OCI-LY1 (cell line): ENCODE measurements at regions not wholly inside any gene's neighbourhood (a gene's known extent, or its start where the extent isn't known, plus 50 kb on each side); places are given as distances from the start of the nearest gene placed in this dataset.

Source experiments
- H2AFZ ChIP-seq: fragments of 200-600 bp; sonication (generic), shearing (Covaris generic); 2 replicates; pipeline ENCODE4 v1.6.0; 2014; ENCODE audit warnings: antibody characterized with exemption, mild to moderate bottlenecking, low read length
- H3F3A ChIP-seq: fragments of 200-600 bp; sonication (generic), shearing (Covaris generic); 2 replicates; pipeline ENCODE4 v1.6.0; 2014; ENCODE audit warnings: mild to moderate bottlenecking, antibody characterized with exemption, low read length, moderate library complexity; ENCODE audit not compliant: insufficient read depth
- H3K27ac ChIP-seq: fragments of 200-600 bp; sonication (generic); 2 replicates; pipeline ENCODE4 v1.5.1; 2014; ENCODE audit warnings: low read length, mixed run types, mild to moderate bottlenecking, low read depth; ENCODE audit not compliant: poor library complexity, severe bottlenecking
- H3K27me3 ChIP-seq: fragments of 200-600 bp; sonication (generic); 2 replicates; pipeline ENCODE4 v1.6.0; 2014; ENCODE audit warnings: antibody characterized with exemption, mild to moderate bottlenecking, low read length, moderate library complexity; ENCODE audit not compliant: insufficient read depth
- H3K36me3 ChIP-seq: fragments of 200-600 bp; sonication (generic); 2 replicates; pipeline ENCODE4 v1.6.1; 2014; ENCODE audit warnings: mild to moderate bottlenecking, antibody characterized with exemption, low read length, moderate library complexity, mixed read lengths; ENCODE audit not compliant: insufficient read depth
- H3K4me1 ChIP-seq: fragments of 200-600 bp; sonication (generic); 2 replicates; pipeline ENCODE4 v1.5.1; 2014; ENCODE audit warnings: mild to moderate bottlenecking, low read length, moderate library complexity; ENCODE audit not compliant: insufficient read depth, severe bottlenecking
- H3K4me2 ChIP-seq: fragments of 200-600 bp; sonication (generic), shearing (Covaris generic); 2 replicates; pipeline ENCODE4 v1.6.1; 2014; ENCODE audit warnings: low read length
- H3K4me3 ChIP-seq: fragments of 200-600 bp; sonication (generic); 2 replicates; pipeline ENCODE4 v1.5.1; 2014; ENCODE audit warnings: low read length, low read depth, mild to moderate bottlenecking, mixed read lengths; ENCODE audit not compliant: poor library complexity, severe bottlenecking
- H3K79me2 ChIP-seq: fragments of 200-600 bp; shearing (Covaris generic); 2 replicates; pipeline ENCODE4 v1.6.1; 2016; ENCODE audit warnings: mixed run types, low read length, mixed read lengths; ENCODE audit not compliant: insufficient read depth
- H3K9ac ChIP-seq: fragments of 200-600 bp; sonication (generic), shearing (Covaris generic); 2 replicates; pipeline ENCODE4 v1.6.1; 2014; ENCODE audit warnings: mild to moderate bottlenecking, low read length, mixed read lengths
- H3K9me2 ChIP-seq: fragments of 200-600 bp; sonication (generic), shearing (Covaris generic); 2 replicates; pipeline ENCODE4 v1.6.1; 2014; ENCODE audit warnings: low read depth, mild to moderate bottlenecking, low read length, mixed read lengths
- H3K9me3 ChIP-seq: fragments of 200-600 bp; shearing (Covaris generic); 2 replicates; pipeline ENCODE4 v1.6.1; 2014; ENCODE audit warnings: low read length, mixed read lengths
- H4K20me1 ChIP-seq: fragments of 200-600 bp; sonication (generic), shearing (Covaris generic); 2 replicates; pipeline ENCODE4 v1.6.0; 2016; ENCODE audit warnings: mild to moderate bottlenecking, low read length; ENCODE audit not compliant: insufficient read depth
- EZH2 ChIP-seq: fragments of 200-600 bp; sonication (generic), shearing (Covaris generic); IDR thresholded peaks from 2 replicates; pipeline ENCODE4 v1.8.0; 2017; ENCODE audit warnings: borderline replicate concordance, mixed run types, mild to moderate bottlenecking, antibody characterized with exemption, low read length, moderate library complexity, mixed read lengths
- TF ChIP-seq, protein P1 (sequence below): fragments of 200-600 bp; sonication (generic), shearing (Covaris generic); IDR thresholded peaks from 2 replicates; pipeline ENCODE4 v1.5.1; 2017; ENCODE audit warnings: mild to moderate bottlenecking, antibody characterized with exemption, low read length, moderate library complexity, mixed read lengths

DNA sequence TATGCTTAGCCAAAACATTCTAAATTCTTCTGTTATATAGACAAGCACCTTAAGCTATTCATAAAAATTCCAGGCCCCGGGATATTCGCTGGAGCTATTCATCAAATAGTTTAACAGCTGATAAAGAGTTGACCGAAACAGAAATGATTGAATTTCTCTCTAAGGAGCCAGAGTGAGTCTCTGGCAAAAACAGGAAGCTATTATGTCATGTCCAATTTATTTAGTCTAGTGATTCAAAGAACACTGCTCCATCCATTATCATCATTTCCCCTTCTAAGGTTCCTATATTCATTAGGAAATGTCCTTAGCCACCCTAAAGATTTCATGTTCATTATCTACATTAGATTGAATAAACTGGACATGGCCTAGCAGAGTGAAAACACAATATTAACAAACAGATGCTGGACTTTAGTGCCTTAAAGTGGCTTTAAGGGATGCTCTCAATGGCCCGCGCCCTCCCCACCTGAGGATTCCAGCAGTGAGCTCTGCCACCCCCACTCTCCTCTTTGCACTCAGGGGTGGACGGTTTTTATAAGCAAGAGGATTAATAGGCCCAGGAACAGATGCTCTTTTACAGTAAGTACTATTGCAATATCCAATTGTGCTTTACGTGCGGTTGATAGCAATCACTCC is 122.1 kb upstream of the RGS1 start:
- Histone ChIP-seq H3K4me3 (no peak overlapping the region), H3K36me3 (no peaks in the 10 kb centered on the region), H4K20me1 (no peaks in the 10 kb centered on the region), H3K9me2 (no peaks in the 10 kb centered on the region), H3K4me2 (no peak overlapping the region), H3F3A (no peaks in the 10 kb centered on the region), H3K79me2 (no peaks in the 10 kb centered on the region), H3K27me3 (0 out of 2 replicates have a peak, but pooled peaks cover 3% of the 10 kb centered on the region), H3K27ac (no peak overlapping the region), H3K4me1 (no peaks in the 10 kb centered on the region), H3K9me3 (no peaks in the 10 kb centered on the region), H3K9ac (no peak overlapping the region), H2AFZ (no peak overlapping the region)
- TF ChIP-seq, protein P1, sequence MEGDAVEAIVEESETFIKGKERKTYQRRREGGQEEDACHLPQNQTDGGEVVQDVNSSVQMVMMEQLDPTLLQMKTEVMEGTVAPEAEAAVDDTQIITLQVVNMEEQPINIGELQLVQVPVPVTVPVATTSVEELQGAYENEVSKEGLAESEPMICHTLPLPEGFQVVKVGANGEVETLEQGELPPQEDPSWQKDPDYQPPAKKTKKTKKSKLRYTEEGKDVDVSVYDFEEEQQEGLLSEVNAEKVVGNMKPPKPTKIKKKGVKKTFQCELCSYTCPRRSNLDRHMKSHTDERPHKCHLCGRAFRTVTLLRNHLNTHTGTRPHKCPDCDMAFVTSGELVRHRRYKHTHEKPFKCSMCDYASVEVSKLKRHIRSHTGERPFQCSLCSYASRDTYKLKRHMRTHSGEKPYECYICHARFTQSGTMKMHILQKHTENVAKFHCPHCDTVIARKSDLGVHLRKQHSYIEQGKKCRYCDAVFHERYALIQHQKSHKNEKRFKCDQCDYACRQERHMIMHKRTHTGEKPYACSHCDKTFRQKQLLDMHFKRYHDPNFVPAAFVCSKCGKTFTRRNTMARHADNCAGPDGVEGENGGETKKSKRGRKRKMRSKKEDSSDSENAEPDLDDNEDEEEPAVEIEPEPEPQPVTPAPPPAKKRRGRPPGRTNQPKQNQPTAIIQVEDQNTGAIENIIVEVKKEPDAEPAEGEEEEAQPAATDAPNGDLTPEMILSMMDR: no peak
- TF ChIP-seq EZH2: no peak

GRCh38 chr1:192459467-192459866 is 116.1 kb upstream of the RGS1 start:
- Histone ChIP-seq H2AFZ (no peak overlapping the region), H3K9ac (no peak overlapping the region), H3K4me1 (no peaks in the 10 kb centered on the region), H3K27me3 (no peaks in the 10 kb centered on the region), H3F3A (no peaks in the 10 kb centered on the region), H3K4me2 (no peak overlapping the region), H4K20me1 (no peaks in the 10 kb centered on the region), H3K9me2 (no peaks in the 10 kb centered on the region), H3K79me2 (no peaks in the 10 kb centered on the region), H3K9me3 (no peaks in the 10 kb centered on the region), H3K27ac (no peak overlapping the region), H3K4me3 (no peak overlapping the region), H3K36me3 (no peaks in the 10 kb centered on the region)
- TF ChIP-seq EZH2: no peak
- TF ChIP-seq, protein P1: no peak

- Histone ChIP-seq H3K4me2 (no peak overlapping the region), H3K9me3 (no peaks in the 10 kb centered on the region), H3K79me2 (no peaks in the 10 kb centered on the region), H3K36me3 (no peaks in the 10 kb centered on the region), H4K20me1 (no peaks in the 10 kb centered on the region), H3F3A (no peaks in the 10 kb centered on the region), H2AFZ (no peak overlapping the region), H3K27me3 (no peaks in the 10 kb centered on the region; the same call in 1 of the 2 replicates), H3K9me2 (no peaks in the 10 kb centered on the region), H3K4me3 (no peak overlapping the region), H3K9ac (no peak overlapping the region), H3K4me1 (no peaks in the 10 kb centered on the region), H3K27ac (no peak overlapping the region)
- TF ChIP-seq, protein P1: no peak
Measured at GRCh38 chr1:192461684-192462083, 113.9 kb upstream of the RGS1 start.
